ENCODE measurements at regions not wholly inside any gene's neighbourhood (a gene's known extent, or its start where the extent isn't known, plus 50 kb on each side); places are given as distances from the start of the nearest gene placed in this dataset.

- no peak for DNase-seq (ENCODE audit: low read depth)
- no peak overlapping the region for H3K4me3 ChIP-seq (ENCODE audit: low read depth, low read length)
- no peak for TF ChIP-seq CTCF (conservative IDR thresholded peaks at IDR 0.05; ENCODE audit: low read depth, low read length)
Observed at GRCh38 chr2:211103989-211104388, 547.6 kb downstream of the CPS1 start.

- no peak for DNase-seq (ENCODE audit: low read depth)
- H3K4me3 ChIP-seq (ENCODE audit: low read depth, low read length): no peak overlapping the region
- no peak for TF ChIP-seq CTCF (conservative IDR thresholded peaks at IDR 0.05; ENCODE audit: low read depth, low read length)
Observed at GRCh38 chr2:211113334-211114175, 557.2 kb downstream of the CPS1 start.

GRCh38 chr2:211114826-211115455 lies 558.5 kb downstream of the CPS1 start:
- DNase-seq (ENCODE audit: low read depth): no peak
- no peak for TF ChIP-seq CTCF (conservative IDR thresholded peaks at IDR 0.05; ENCODE audit: low read depth, low read length)
- H3K4me3 ChIP-seq (ENCODE audit: low read depth, low read length): no peak overlapping the region

GRCh38 chr2:211117026-211117425 lies 560.6 kb downstream of the CPS1 start:
- no peak for TF ChIP-seq CTCF (conservative IDR thresholded peaks at IDR 0.05; ENCODE audit: low read depth, low read length)
- DNase-seq (ENCODE audit: low read depth): no peak
- no peak overlapping the region for H3K4me3 ChIP-seq (ENCODE audit: low read depth, low read length)

- no peak overlapping the region for H3K4me3 ChIP-seq (ENCODE audit: low read depth, low read length)
- TF ChIP-seq CTCF (conservative IDR thresholded peaks at IDR 0.05; ENCODE audit: low read depth, low read length): no peak
- no peak for DNase-seq (ENCODE audit: low read depth)
Observed at GRCh38 chr2:211126256-211126655, 569.9 kb downstream of the CPS1 start.

GRCh38 chr2:211127501-211127900 lies 571.1 kb downstream of the CPS1 start:
- no peak overlapping the region for H3K4me3 ChIP-seq (ENCODE audit: low read depth, low read length)
- no peak for DNase-seq (ENCODE audit: low read depth)

More at GRCh38 chr2:211127501-211127900, 571.1 kb downstream of the CPS1 start:
- TF ChIP-seq CTCF (conservative IDR thresholded peaks at IDR 0.05; ENCODE audit: low read depth, low read length): no peak
